ENCODE measurements at regions not wholly inside any gene's neighbourhood (a gene's known extent, or its start where the extent isn't known, plus 50 kb on each side); places are given as distances from the start of the nearest gene placed in this dataset.

DNA sequence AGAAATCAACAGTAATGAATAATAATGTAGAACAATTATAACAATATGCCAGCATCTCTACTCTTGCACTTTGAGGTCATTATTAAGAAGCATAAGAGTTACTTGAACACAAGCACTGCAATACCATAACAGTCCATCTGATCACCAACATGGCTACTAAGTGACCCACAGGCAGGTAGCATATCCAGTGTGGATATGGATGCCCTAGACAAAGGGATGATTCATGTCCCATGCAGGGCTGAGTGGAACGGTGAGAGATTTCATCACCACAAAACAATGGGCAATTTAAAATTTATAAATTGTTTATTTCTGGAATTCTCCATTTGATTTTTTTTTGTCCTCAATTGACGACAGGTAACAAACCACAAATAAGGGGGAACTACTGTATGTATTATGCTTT, 107.7 kb upstream of the TSC22D2 start:
- TF ChIP-seq, protein P1, sequence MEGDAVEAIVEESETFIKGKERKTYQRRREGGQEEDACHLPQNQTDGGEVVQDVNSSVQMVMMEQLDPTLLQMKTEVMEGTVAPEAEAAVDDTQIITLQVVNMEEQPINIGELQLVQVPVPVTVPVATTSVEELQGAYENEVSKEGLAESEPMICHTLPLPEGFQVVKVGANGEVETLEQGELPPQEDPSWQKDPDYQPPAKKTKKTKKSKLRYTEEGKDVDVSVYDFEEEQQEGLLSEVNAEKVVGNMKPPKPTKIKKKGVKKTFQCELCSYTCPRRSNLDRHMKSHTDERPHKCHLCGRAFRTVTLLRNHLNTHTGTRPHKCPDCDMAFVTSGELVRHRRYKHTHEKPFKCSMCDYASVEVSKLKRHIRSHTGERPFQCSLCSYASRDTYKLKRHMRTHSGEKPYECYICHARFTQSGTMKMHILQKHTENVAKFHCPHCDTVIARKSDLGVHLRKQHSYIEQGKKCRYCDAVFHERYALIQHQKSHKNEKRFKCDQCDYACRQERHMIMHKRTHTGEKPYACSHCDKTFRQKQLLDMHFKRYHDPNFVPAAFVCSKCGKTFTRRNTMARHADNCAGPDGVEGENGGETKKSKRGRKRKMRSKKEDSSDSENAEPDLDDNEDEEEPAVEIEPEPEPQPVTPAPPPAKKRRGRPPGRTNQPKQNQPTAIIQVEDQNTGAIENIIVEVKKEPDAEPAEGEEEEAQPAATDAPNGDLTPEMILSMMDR (IDR thresholded peaks at IDR 0.05; ENCODE audit: partially characterized antibody, unreplicated experiment), result no peak
- H3K27me3 Mint-ChIP-seq (ENCODE audit: unreplicated experiment), result peaks cover 2% of the 10 kb centered on the region
- no peak overlapping the region for H3K4me3 Mint-ChIP-seq (ENCODE audit: unreplicated experiment)
- no peak for DNase-seq
- no peak overlapping the region for H3K27ac Mint-ChIP-seq (ENCODE audit: unreplicated experiment)
- H3K4me1 Mint-ChIP-seq (ENCODE audit: low read depth, unreplicated experiment), result no peaks in the 10 kb centered on the region
- H3K9me3 Mint-ChIP-seq (ENCODE audit: unreplicated experiment), result no peaks in the 10 kb centered on the region
- no peaks in the 10 kb centered on the region for H3K36me3 Mint-ChIP-seq (ENCODE audit: unreplicated experiment)

DNA sequence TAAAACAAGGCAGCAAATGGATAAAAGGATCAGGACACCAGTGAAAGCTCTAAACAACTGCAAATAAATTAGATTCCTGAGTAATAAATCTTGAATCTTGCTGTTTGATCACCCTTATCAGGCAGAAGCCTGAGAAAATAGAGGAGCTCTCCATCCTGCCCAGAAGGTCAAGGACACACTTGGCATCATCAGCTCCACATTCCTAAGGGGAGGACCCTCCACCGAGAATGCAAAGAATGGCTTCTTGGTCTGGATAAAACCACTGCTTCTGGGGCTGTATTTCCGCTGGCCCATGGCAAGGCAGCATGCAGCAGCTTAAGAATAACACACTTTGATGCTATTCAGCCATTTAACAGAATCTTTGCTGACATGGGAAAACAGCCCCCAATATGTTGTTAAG, 108.9 kb upstream of the TSC22D2 start:
- no peak for DNase-seq
- no peaks in the 10 kb centered on the region for H3K36me3 Mint-ChIP-seq (ENCODE audit: unreplicated experiment)
- peaks cover 2% of the 10 kb centered on the region for H3K27me3 Mint-ChIP-seq (ENCODE audit: unreplicated experiment)
- no peaks in the 10 kb centered on the region for H3K9me3 Mint-ChIP-seq (ENCODE audit: unreplicated experiment)
- H3K4me3 Mint-ChIP-seq (ENCODE audit: unreplicated experiment), result no peak overlapping the region
- H3K27ac Mint-ChIP-seq (ENCODE audit: unreplicated experiment), result no peak overlapping the region
- TF ChIP-seq, protein P1 (IDR thresholded peaks at IDR 0.05; ENCODE audit: partially characterized antibody, unreplicated experiment), result no peak
- H3K4me1 Mint-ChIP-seq (ENCODE audit: low read depth, unreplicated experiment), result no peaks in the 10 kb centered on the region

DNA sequence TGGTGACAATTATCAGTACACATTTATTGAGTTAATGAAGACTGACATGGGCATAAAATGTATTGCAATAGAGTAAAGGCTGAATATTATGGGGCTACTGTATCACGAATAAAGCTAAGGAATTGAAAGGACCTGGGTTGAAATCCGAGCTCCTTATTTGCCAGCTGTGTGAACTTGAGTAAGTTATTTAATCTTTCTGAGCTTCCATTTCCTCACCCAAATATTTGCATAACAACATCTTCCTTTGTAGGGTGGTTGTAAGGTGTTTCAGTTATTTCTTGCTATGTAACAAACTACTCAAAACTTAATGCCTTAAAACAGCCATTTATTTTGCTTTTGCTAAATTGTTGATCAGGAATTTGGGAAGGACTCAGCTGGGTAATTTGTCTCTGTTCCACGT, 111.1 kb upstream of the TSC22D2 start:
- H3K36me3 Mint-ChIP-seq (ENCODE audit: unreplicated experiment), result no peaks in the 10 kb centered on the region
- no peak for DNase-seq
- peaks cover 2% of the 10 kb centered on the region for H3K27me3 Mint-ChIP-seq (ENCODE audit: unreplicated experiment)
- no peaks in the 10 kb centered on the region for H3K4me1 Mint-ChIP-seq (ENCODE audit: low read depth, unreplicated experiment)
- H3K9me3 Mint-ChIP-seq (ENCODE audit: unreplicated experiment), result no peaks in the 10 kb centered on the region
- TF ChIP-seq, protein P1 (IDR thresholded peaks at IDR 0.05; ENCODE audit: partially characterized antibody, unreplicated experiment), result no peak
- H3K4me3 Mint-ChIP-seq (ENCODE audit: unreplicated experiment), result no peak overlapping the region
- H3K27ac Mint-ChIP-seq (ENCODE audit: unreplicated experiment), result no peak overlapping the region

DNA sequence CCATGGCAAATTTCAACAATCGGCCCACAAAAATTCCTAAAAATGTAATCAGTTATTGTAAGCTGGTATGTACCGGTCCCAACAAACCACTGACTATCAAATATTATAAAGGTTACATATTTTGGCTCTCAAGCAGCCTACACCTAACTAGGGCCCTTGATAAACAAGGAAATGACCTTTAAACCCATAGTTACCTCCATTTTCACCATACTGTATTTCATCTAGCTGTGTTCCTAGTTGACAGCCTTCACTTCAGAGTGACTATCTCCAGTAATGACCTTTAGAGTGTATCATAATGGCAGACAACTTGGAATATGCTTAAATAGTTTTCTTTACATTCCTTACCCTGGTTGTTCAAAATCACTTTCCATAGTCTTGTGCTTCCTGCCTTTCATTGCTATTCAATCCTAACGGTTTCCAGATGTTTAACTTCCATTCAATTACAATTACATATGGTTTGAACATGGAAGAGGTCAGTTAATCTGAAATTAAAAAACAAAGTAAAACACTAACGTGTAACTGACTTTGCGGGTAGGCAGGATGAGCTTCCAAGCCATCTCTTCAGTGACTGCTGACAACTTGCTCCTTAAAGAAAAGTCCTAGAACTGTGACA, 111.9 kb upstream of the TSC22D2 start:
- H3K27ac Mint-ChIP-seq (ENCODE audit: unreplicated experiment), result no peak overlapping the region
- H3K4me3 Mint-ChIP-seq (ENCODE audit: unreplicated experiment), result no peak overlapping the region

DNA sequence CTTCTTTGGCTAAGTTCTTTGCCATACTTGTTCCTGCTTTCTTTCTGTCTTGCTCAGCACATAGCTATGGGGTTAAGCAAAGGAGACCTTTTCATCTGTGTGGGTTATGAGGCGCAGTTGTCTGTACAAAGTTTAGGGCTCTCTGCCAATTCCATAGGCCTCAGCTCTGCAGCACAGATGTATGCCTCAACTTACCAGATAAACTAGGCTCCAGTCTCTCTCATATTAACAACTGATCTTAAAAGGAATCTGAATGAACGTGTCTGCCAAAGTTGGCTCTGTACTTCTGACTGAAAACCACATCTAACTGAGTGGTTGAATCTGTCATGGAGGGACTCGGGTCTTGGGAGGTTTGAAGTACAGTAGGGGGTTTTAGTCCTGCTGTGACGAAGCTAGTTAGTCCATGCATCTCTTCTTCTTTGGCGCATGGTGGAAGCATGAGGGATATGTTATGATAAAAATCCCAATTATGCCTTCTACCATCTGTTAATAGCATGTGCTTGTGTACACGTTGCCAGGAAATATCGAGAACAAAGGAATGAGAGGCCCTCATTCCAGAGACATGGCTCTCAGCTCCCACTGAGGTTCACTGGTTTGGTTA, 114.6 kb upstream of the TSC22D2 start:
- no peak overlapping the region for H3K4me3 Mint-ChIP-seq (ENCODE audit: unreplicated experiment)
- no peaks in the 10 kb centered on the region for H3K4me1 Mint-ChIP-seq (ENCODE audit: low read depth, unreplicated experiment)
- no peaks in the 10 kb centered on the region for H3K27me3 Mint-ChIP-seq (ENCODE audit: unreplicated experiment)
- no peak overlapping the region for H3K27ac Mint-ChIP-seq (ENCODE audit: unreplicated experiment)
- TF ChIP-seq, protein P1 (IDR thresholded peaks at IDR 0.05; ENCODE audit: partially characterized antibody, unreplicated experiment), result no peak
- no peaks in the 10 kb centered on the region for H3K36me3 Mint-ChIP-seq (ENCODE audit: unreplicated experiment)
- no peaks in the 10 kb centered on the region for H3K9me3 Mint-ChIP-seq (ENCODE audit: unreplicated experiment)
- DNase-seq, result no peak

More for the DNA sequence above, 111.9 kb upstream of the TSC22D2 start:
- H3K4me1 Mint-ChIP-seq (ENCODE audit: low read depth, unreplicated experiment), result no peaks in the 10 kb centered on the region
- TF ChIP-seq, protein P1 (IDR thresholded peaks at IDR 0.05; ENCODE audit: partially characterized antibody, unreplicated experiment), result no peak
- no peak for DNase-seq
- no peaks in the 10 kb centered on the region for H3K36me3 Mint-ChIP-seq (ENCODE audit: unreplicated experiment)
- H3K27me3 Mint-ChIP-seq (ENCODE audit: unreplicated experiment), result peaks cover 2% of the 10 kb centered on the region
- H3K9me3 Mint-ChIP-seq (ENCODE audit: unreplicated experiment), result no peaks in the 10 kb centered on the region
